Activated CD8-positive, alpha-beta T cell treated with anti-CD3 and anti-CD28 coated beads for 36 hours (primary cell): ENCODE measurements at regions not wholly inside any gene's neighbourhood (a gene's known extent, or its start where the extent isn't known, plus 50 kb on each side); places are given as distances from the start of the nearest gene placed in this dataset.

Source experiments
- ATAC-seq: fragments of 200-7000 bp; cut with Tn5 transposase; one replicate; pipeline ENCODE4 v1.10.0; 2021; ENCODE audit warnings: mild to moderate bottlenecking, moderate library complexity
- CTCF ChIA-PET: fragments of 350-600 bp; sonication (Branson Sonifier 250); formaldehyde crosslinking; loops from one replicate; lab custom pipeline; 2021; ENCODE audit warnings: antibody characterized with exemption; lab: Charles Lee
- POLR2A ChIA-PET: fragments of 350-600 bp; sonication (Branson Sonifier 250); formaldehyde crosslinking; loops from one replicate; lab custom pipeline; 2021; ENCODE audit warnings: antibody characterized with exemption; lab: Charles Lee
- DNase-seq: peaks from one replicate; pipeline ENCODE4 v3.0.0-alpha.2; 2020
- H3K27ac Mint-ChIP-seq: one replicate; pipeline ENCODE4 v1.8.0; 2021; ENCODE audit warnings: mild to moderate bottlenecking, mixed read lengths
- H3K27me3 Mint-ChIP-seq: one replicate; pipeline ENCODE4 v1.8.0; 2021; ENCODE audit warnings: mixed read lengths
- H3K36me3 Mint-ChIP-seq: one replicate; pipeline ENCODE4 v1.8.0; 2021; ENCODE audit warnings: low read depth, mixed read lengths
- H3K4me1 Mint-ChIP-seq: one replicate; pipeline ENCODE4 v1.8.0; 2021; ENCODE audit warnings: low read depth, mixed read lengths
- H3K4me3 Mint-ChIP-seq: one replicate; pipeline ENCODE4 v1.8.0; 2021; ENCODE audit warnings: mild to moderate bottlenecking, moderate library complexity, mixed read lengths
- H3K9me3 Mint-ChIP-seq: one replicate; pipeline ENCODE4 v1.8.0; 2021; ENCODE audit warnings: mixed read lengths
- CTCF ChIP-seq: fragments of 200-600 bp; IDR thresholded peaks from one replicate; pipeline ENCODE4 v1.8.0; 2022; ENCODE audit warnings: antibody characterized with exemption, mild to moderate bottlenecking
- intact Hi-C: fragments of 100-400 bp; cut with micrococcal nuclease; formaldehyde crosslinking; loops from one replicate; pipeline ENCODE4 v1.10.0; 2022

- Mint-ChIP-seq H3K36me3 (no peaks in the 10 kb centered on the region), H3K27me3 (peaks cover 1% of the 10 kb centered on the region), H3K4me1 (peaks cover 3% of the 10 kb centered on the region), H3K4me3 (no peak overlapping the region), H3K27ac (no peak overlapping the region), H3K9me3 (no peaks in the 10 kb centered on the region)
- ChIA-PET CTCF (no interaction called here), POLR2A (no interaction called here)
- TF ChIP-seq CTCF: no peak
- DNase-seq (no peak), ATAC-seq (no peak)
- intact Hi-C loops: no loop called here
These were observed 159.9 kb upstream of the AJAP1 start for GRCh38 chr1:4494558-4494957.

- POLR2A ChIA-PET: no interaction called here
- DNase-seq (no peak), ATAC-seq (no peak)
- Mint-ChIP-seq H3K4me3 (no peak overlapping the region), H3K9me3 (no peaks in the 10 kb centered on the region), H3K27ac (no peak overlapping the region), H3K27me3 (no peaks in the 10 kb centered on the region), H3K4me1 (no peaks in the 10 kb centered on the region), H3K36me3 (no peaks in the 10 kb centered on the region)
- CTCF ChIA-PET: no interaction called here
- TF ChIP-seq CTCF: no peak
- intact Hi-C loops: no loop called here
These were observed 158.6 kb upstream of the AJAP1 start for GRCh38 chr1:4495809-4496208.

- Mint-ChIP-seq H3K27ac (no peak overlapping the region), H3K9me3 (no peaks in the 10 kb centered on the region), H3K4me1 (no peaks in the 10 kb centered on the region), H3K36me3 (no peaks in the 10 kb centered on the region), H3K27me3 (no peaks in the 10 kb centered on the region), H3K4me3 (no peak overlapping the region)
- CTCF ChIA-PET: no interaction called here
- POLR2A ChIA-PET: no interaction called here
- ATAC-seq (no peak), DNase-seq (no peak)
- TF ChIP-seq CTCF: no peak
- intact Hi-C loops: no loop called here
These were observed 154.0 kb upstream of the AJAP1 start for GRCh38 chr1:4500441-4500840.

GRCh38 chr1:4506591-4506990 is 147.8 kb upstream of the AJAP1 start:
- intact Hi-C loops: no loop called here
- Mint-ChIP-seq H3K9me3 (no peaks in the 10 kb centered on the region), H3K4me3 (no peak overlapping the region), H3K27me3 (peaks cover 17% of the 10 kb centered on the region), H3K27ac (no peak overlapping the region), H3K36me3 (no peaks in the 10 kb centered on the region), H3K4me1 (peaks cover 10% of the 10 kb centered on the region)
- CTCF ChIA-PET: no interaction called here
- no peak for TF ChIP-seq CTCF
- ATAC-seq (no peak), DNase-seq (no peak)
- POLR2A ChIA-PET: no interaction called here

- no peak for TF ChIP-seq CTCF
- no peak overlapping the region for H3K4me3 Mint-ChIP-seq
- intact Hi-C loops: no loop called here
- peaks cover 10% of the 10 kb centered on the region for H3K4me1 Mint-ChIP-seq
- no peak overlapping the region for H3K27ac Mint-ChIP-seq
- H3K36me3 Mint-ChIP-seq: no peaks in the 10 kb centered on the region
- ChIA-PET POLR2A (no interaction called here), CTCF (no interaction called here)
- no peaks in the 10 kb centered on the region for H3K9me3 Mint-ChIP-seq
- peaks cover 25% of the 10 kb centered on the region for H3K27me3 Mint-ChIP-seq
- DNase-seq: no peak
- no peak for ATAC-seq
These were observed 145.2 kb upstream of the AJAP1 start for GRCh38 chr1:4509206-4509605.
